Left renal pelvis (tissue), 4 donors: ENCODE measurements at regions not wholly inside any gene's neighbourhood (a gene's known extent, or its start where the extent isn't known, plus 50 kb on each side); places are given as distances from the start of the nearest gene placed in this dataset.
"Not testable (repeated sequence)": the region's sequence is repeated elsewhere in the genome, so short reads cannot be mapped to it uniquely, and the experiment has no call there.

Source experiments
- DNase-seq, 4 donors: peaks; one replicate each; pipeline ENCODE4 v3.0.0-alpha.2; 2013; ENCODE audit warnings: low read depth in 4 of 4, low spot score in 3 of 4

DNA sequence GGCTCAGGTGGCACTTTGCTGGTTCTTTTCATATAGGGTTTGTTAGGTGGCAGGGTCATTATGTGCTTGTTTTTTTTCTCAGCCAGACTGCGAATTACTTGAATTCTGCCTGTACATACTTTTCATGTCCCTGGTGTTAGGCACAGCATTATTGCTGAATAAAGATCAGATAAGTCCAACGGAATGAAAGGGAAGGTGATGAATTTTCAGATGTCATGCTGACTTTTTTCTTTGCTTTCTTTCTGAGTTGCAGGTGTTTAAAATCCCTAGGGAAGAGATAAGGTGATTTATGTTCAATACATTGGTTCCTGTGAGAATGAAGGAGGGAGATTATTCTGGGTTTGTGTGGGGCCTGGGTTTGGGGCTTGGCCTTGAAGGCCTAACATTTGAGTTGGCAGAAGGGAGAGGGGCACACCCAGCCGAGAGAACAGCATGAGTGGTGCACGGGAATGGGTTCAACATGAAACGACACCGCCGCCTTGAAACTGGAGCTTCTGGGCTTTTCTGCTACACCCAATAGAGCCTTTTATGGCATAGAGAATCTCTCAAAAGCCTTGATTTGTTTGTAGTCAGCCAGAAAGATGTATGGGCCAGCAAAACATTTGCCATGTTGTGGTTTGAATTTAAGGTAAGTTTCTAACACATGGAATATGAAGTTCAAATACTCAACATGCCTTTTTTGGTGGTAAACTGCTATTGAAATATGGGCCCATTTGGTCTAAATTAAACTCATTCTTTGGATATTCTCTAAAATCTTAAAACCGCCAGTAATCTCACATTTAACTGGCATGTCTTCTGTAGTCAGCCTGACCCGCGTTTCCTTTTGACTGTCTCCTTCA lies 477.0 kb downstream of the PCNX1 start:
- DNase-seq, result no peak

DNA sequence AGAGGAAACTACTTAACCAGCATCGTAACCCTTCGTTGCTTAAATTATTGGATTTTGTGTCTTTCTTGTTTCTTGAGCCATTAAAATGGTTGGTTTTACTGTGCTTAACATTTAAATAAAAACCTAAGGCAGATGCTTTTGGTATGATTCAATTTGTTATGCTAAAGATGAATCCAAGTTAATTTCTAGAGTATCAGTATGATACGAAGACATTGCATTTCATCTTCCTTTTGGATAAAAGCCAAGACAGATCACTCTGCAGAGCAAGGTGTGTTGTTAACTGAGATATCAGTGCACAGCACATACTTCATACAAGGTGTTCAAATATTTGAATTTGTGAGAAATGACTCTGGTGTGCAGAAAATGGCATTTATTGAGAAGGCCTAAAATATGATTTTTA lies 480.5 kb downstream of the PCNX1 start:
- no peak for DNase-seq

DNA sequence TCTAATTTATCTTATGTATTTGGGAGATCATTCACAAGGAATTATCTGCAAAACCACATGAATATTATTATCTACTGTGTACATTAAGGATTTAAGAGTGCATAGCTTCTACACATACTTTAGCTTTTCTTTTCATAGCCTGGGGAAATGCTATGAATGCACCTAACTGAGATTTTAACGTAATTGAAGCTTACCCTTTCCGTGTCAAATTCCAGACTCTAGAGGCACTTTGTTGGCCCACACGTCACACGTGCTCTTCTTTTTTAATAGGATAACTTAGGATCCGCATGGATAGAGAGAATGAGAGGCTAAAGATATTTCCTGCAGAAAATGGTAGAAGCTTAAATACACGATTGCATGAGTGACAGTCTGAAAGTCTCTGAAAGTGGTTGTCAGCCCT lies 481.1 kb downstream of the PCNX1 start:
- no peak for DNase-seq

DNA sequence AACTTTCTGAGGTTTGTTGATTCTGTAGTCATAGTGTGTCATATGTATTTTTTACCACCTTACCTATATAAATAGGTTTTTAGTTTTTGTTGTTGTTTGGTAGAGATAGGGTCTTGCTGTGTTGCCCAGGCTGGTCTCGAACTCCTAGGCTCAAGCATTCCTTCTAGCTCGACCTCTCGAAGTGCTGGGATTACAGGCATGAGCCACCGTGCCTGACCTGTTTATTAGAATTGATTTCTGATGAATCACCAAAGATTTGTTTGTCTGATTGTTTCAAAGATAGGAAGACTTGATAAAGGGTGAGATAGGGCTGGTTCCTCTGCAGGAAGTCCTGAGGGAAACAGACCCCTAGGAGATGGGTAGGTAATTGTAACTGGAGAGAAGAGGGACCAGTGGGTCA lies 481.6 kb downstream of the PCNX1 start:
- no peak for DNase-seq

DNA sequence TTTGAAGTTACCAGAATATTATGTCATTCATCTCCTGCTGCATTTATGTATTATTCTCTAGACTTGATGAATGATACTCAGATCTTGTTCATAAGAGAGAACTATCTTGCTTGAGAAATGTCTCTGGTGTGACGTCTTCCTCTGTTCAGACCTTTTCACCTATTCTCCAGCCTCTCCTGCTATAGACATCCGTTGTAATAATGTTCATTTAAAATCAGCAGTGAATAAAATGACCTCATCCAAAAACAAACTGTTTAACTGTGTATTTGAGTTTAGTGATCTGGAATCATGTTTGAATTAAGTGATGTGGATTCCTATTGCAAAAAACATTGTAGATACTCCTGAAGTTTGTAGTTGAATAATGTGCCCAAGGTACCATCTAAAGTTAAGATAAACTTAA lies 487.1 kb downstream of the PCNX1 start:
- no peak for DNase-seq

DNA sequence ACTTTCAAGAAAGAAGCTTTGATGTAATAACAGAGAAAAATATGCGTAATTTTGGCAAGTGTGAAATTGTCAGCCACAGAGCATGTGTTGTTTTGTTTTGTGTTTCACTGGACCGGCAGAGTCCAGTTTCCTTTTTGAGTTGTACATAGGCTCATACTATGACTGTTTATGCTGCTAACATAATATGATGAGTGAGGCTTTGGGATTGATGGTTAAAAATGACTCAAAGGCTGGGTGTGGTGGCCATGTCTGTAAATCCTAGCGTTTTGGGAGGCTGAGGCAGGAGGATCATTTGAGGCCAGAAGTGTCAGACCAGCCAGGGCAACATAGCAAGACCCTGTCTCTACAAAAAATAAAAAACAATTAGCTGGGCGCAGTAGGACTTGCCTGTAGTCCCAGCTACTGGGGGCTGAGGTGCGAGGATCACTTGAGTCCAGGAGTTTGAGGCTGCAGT lies 487.9 kb downstream of the PCNX1 start:
- no peak for DNase-seq

DNA sequence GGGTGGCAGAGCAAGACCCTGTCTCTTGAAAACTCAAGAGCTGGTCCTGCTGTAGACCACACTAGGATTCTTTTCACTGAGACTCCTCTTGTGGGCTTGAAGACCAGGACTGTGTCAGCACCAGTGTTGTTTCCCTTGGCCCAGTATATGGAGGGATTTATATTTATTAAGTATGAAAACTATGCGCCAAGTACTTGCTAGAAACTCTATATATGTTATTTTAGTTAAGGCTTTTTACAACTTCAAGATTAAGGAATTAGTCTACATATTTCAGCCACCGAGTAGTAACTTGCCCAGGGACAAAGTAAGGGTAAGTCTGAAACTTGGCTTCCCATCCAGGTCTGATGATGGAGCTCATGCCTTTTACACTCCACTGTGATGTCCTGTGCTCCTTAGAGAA lies 488.4 kb downstream of the PCNX1 start:
- no peak for DNase-seq

DNA sequence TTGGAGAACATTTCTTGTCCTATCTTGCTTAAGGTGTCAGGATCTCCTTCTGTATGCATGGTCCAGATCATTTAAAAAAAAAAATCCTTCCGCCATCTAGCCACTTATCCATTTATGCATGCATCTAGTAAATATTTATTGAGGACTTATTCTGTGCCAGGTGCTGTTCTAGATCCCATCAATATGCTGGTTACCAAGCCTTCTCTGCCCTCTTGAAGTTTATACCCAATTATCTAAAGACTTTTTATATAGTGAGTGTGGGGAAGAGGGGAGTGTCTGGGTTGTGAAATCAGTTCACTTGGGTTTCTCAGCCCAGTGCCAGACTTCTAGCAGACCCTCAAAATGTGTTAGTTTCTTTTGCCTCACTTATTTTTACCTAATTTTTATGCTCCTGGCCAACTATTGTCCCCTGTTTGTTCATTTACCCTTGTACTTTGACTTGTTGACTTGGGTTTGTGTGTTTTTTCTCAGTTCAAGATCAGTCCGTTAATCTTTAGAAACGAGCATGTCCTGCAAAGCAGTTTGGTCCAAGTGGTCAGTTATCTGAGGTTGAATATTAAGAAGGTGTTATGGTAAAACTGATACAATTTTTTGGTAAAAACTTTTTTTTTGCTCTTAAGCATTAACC lies 488.9 kb downstream of the PCNX1 start:
- DNase-seq, result no peak

DNA sequence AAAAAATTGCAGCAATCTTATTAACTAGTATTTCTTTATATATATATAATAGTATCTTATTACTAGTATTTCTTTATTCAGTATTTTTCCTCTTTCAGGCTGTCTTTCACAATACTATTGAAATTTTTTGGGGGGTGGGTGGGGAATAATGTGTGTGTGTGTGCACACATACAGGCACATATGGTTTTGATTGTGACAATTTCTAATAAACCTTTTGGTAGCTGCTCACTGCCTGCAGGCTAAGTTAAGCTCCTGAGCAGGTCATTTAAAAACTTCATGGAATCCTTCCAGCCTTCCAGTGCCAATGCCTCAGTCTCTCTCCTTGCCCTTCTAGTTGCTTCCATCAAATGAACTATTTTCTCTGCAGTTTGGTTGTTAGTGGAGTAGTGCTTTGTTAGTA lies 490.1 kb downstream of the PCNX1 start:
- DNase-seq, result no peak

DNA sequence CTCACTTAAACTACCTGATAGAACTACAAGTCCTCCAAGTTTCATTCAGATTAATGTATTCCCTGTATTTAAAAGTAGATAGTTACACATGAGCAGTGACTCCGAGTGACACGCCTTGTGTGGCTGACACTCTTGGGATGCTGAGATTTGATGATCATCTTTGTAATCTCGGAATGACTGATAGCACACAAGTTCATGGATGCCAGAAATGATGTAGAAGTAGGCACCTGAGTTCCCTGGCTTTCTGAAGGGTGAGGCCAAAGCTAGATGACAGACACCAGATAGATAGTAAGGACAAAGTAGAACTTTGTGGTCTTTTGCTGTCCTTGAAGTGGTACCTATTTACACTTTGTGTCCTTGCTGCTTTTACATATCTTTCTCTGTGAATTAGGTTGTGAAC lies 491.2 kb downstream of the PCNX1 start:
- DNase-seq, result no peak

DNA sequence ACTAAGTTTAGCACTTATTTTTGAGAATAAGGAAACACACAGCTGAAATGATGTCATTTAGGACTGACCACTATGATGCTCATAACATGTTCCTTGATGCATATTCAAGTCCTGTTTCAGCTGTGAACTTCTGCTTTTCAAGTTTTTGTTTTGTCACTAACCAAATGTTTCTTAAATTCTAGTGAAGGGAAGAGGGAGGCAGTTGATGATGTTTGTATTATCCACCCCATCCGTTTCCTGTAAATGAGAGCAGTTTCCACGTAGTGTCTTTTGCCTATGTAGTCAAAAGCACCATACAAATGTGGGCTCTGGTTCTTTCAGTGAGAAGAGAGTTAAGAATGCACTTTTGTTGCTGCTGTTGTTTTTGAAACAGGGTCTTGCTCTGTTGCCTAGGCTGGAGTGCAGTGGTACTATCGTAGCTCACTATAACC lies 491.8 kb downstream of the PCNX1 start:
- no peak for DNase-seq

DNA sequence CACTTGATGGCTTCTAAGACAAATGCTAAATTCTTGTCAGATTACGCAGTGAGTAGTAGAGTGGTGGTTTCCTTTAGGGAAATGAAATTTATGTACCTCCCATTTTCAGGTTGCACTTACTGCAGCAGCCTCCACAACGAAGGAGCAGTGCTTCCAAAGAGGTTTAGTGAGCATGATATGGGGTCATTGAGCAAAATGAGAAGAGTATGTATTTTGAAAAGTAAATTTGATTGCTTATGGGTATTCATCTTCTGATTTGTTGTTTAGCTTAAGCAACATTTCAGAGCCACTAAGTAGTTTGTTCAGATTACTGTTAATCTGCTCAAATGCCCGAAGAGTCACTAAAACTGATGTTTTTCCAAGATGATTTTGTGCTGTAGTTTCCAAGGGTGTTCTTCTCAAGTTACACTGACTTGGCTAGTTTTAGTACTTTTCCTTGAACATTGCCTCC lies 493.6 kb downstream of the PCNX1 start:
- peak in 2 of 4 donors; percentile 14 to 21 for DNase-seq

DNA sequence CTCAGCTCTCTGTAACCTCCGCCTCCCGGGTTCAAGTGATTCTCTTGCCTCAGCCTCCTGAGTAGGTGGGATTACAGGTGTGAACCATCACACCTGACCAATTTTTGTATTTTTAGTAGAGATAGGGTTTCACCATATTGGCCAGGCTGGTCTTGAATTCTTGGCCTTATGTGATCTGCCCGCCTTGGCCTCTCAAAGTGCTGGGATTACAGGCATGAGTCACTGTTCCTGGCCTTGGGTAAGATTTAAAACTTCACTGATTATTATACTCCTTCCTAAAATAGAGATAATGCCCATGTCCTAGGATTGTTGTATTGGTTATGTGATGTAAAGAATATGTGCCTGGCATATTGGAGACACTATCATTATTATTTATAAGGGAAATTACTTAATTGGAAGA lies 495.2 kb downstream of the PCNX1 start:
- DNase-seq, result not testable (repeated sequence)

DNA sequence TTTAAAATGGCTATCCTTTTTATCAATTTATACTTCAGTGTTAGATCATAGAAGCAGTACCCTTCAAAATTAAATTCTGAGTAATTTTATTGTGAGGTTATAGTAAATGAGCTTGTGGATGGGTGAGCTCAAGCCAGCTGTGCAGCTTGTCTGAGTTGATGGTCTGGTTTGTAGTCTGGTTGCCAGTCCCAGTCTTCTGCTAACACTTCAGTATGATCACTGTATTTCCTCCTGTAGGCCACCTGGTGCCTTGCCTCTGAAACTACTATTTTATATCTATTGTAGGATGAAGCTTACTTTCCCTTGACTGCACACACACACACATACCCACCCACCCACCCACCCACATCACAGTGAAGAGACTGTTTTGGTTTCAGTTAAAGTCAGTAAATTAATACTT lies 496.4 kb downstream of the PCNX1 start:
- no peak for DNase-seq

DNA sequence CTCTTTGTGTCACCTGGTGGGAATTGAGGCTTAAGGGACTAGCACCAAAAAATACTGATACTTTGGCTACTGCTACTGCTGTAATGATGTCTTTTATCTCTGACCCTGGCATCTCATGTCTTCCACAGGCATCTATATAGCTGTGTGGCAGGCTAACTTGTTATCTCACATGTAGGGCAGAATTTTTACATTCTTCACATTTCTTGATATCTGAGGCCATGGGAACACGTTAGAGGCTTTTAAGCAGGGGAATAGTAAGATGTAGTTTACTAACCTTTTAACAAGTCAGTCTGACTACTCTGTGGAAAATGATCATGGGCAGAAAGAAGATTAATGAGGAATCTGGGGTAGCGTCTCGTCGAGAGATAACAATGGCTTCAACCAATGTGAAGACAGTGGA lies 498.4 kb downstream of the PCNX1 start:
- no peak for DNase-seq

DNA sequence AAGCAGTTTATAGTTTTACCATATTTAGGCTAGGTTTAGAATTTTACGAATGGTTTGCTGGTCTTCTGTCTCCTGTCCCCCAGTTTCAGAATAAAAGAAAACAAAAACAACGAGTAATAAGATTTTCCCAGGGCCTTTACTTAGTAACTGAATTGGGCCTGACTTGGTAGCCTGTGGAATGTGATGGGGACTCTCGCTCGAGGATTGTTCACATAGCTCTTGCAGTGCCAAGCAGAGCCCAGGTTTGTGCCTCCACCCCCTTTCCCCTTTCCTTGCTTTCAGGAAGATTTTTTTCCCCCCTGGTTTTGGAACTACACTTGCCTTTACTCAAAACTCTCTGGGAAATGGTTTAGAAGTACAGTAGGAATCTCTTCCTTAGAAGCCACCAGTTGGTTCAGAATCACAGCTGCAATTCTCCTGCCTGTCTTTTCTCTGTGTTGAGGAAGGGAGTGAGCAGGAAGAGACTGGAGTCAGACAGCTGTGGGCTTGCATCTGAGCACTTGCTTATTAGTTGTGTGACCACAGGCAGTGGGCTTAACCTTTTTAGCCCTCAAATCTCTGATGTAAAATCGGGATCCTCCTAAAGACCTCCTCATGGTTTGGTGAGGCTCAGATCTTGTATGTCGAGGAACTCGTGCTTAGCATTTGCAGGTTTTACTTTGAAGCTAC lies 501.2 kb downstream of the PCNX1 start:
- no peak for DNase-seq

DNA sequence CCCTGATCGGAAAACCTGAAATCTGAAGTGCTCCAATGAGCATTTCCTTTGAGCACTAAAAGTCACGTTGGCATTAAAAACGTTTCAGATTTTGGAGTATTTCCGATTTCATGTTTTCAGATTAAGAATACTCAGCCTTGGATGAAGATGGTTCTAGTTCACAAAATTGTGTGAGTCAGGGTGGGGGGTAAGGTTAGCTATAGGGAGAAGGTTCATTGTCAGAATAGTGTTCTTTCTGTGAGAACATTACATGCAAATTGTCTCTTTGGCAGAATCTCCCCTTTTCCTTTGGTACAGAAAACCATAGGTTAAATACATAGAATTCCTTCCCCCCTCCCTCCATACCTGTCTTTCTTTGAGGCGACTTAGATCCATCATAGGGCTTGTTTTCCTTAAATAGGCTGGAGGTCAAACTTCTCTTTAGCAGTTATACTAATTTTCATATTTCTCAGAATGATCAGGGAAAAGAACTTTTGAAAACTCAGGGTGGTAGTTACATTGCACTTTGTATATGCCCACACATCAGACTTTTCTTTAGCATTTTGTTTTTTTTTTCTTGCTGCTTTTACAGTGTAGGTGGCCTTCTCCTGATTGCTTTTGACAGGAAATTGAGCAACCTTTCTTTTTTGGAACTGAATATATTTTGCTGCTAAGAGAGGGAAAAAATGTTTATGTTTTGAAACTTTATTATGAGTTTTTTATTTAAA lies 503.5 kb downstream of the PCNX1 start:
- no peak for DNase-seq

DNA sequence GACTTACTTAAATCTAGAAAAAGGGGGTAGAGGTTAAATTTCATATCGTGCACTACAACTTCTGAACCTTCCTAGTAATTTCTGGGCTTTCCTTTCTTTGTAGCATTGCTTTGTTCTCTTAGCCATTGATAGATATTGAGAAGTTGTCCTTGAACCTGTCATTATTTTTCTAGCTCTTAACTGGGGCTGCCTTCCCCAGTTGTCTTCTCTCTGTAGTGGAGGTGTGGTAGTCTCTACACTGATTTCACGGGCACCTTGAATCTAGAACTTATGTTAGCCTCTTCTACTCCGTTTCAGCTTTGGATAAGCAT lies 504.0 kb downstream of the PCNX1 start:
- DNase-seq, result no peak

DNA sequence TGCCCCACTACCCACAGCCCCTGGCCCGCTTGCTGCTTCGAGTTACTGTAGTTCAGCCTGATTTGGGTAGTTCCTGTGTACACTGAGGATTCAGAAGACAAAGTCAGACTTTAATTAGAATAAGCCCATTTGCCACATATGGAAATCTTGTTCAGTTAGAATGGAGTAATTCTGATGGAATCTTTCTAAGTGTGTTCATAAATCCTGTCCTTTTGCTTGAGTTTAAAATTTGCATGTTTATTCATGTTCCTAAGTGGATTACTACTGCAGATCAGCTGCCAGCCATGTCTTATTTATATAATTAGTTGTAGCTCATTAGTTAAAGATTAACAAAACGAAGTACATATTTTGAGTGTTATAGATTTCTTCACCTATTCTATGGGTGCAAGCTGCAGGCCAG lies 504.5 kb downstream of the PCNX1 start:
- no peak for DNase-seq

DNA sequence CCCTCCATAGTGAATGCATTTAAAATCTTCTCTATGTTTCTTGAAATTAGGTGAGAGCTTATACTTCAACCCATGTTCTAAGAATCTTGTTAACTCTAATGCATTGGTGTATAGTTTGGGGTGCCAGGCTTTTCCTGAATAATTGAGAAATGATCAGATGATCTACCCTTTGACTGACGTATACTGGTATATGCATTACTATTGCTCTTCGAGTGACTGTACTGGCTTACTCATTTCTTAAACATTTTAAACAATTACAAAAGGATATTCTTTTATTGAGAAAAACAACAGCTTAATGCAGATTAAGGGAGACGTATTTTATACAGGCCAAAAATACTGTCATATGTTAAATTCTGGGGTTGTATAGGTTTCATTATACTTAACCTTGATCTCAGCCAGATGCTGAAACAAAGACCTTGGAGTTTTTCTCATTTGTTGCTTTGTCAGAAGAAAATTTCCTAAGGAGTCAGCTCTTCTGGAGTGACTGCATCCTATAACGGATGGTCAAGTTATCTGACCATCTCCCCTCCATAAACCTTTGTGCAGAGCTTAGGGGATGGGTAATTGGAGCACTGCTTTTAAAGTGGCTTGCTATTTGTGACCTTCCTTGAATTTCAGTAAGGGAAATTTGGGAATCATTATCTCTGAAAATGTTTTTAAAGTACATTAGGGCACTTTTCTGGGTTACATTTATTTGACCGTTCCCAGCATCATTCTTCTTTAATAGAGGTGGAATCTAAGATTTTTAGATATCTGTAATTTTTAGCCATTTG lies 507.6 kb downstream of the PCNX1 start:
- DNase-seq, result no peak

DNA sequence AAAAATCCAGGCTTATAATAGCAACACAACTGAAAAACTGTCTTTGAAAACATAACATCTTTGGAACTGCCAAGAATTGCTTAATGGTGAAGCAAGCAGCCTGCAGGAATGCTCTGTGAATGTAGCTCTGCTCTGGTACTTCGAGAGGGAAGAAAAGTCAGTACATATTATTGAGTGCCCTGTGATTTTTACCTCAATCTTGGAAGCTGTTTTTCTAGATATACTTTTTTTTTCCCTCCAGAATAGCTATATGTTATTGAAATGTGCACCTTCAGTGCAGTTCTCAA lies 508.1 kb downstream of the PCNX1 start:
- DNase-seq, result no peak
